Fibroblast of skin of back (primary cell): ENCODE measurements at regions not wholly inside any gene's neighbourhood (a gene's known extent, or its start where the extent isn't known, plus 50 kb on each side); places are given as distances from the start of the nearest gene placed in this dataset.

ENCODE experiments used
- DNase-seq: peaks from one replicate; pipeline ENCODE4 v3.0.0-alpha.2; 2013

GRCh38 chr16:51762081-51762996 lies 611.3 kb upstream of the SALL1 start:
- peak; percentile 53 for DNase-seq

- no peak for DNase-seq
Measured at GRCh38 chr16:51761001-51761400, 609.9 kb upstream of the SALL1 start.

- DNase-seq: no peak
Measured at GRCh38 chr16:51759999-51760398, 608.9 kb upstream of the SALL1 start.

- DNase-seq: no peak
Measured at GRCh38 chr16:51759329-51759728, 608.3 kb upstream of the SALL1 start.

- DNase-seq: no peak
Measured at GRCh38 chr16:51757921-51758479, 606.9 kb upstream of the SALL1 start.

- DNase-seq: no peak
Measured at GRCh38 chr16:51757505-51757904, 606.4 kb upstream of the SALL1 start.

- DNase-seq: no peak
Measured at GRCh38 chr16:51757124-51757470, 606.0 kb upstream of the SALL1 start.

- DNase-seq: no peak
Measured at GRCh38 chr16:51756447-51757123, 605.5 kb upstream of the SALL1 start.

GRCh38 chr16:51755577-51756355 lies 604.7 kb upstream of the SALL1 start:
- DNase-seq: no peak

- no peak for DNase-seq
Measured at GRCh38 chr16:51755039-51755501, 604.0 kb upstream of the SALL1 start.

- DNase-seq: no peak
Measured at GRCh38 chr16:51753467-51754127, 602.5 kb upstream of the SALL1 start.

GRCh38 chr16:51752438-51752995 lies 601.4 kb upstream of the SALL1 start:
- no peak for DNase-seq

GRCh38 chr16:51747329-51747728 lies 596.3 kb upstream of the SALL1 start:
- no peak for DNase-seq

GRCh38 chr16:51734220-51734619 lies 583.1 kb upstream of the SALL1 start:
- DNase-seq: no peak

GRCh38 chr16:51733181-51733580 lies 582.1 kb upstream of the SALL1 start:
- DNase-seq: no peak

GRCh38 chr16:51731160-51731559 lies 580.1 kb upstream of the SALL1 start:
- no peak for DNase-seq

- DNase-seq: no peak
Measured at GRCh38 chr16:51723036-51723724, 572.1 kb upstream of the SALL1 start.

GRCh38 chr16:51722467-51722866 lies 571.4 kb upstream of the SALL1 start:
- no peak for DNase-seq

- DNase-seq: no peak
Measured at GRCh38 chr16:51719376-51719775, 568.3 kb upstream of the SALL1 start.

- DNase-seq: no peak
Measured at GRCh38 chr16:51716195-51716594, 565.1 kb upstream of the SALL1 start.

GRCh38 chr16:51713502-51713901 lies 562.4 kb upstream of the SALL1 start:
- DNase-seq: no peak
